SU-DHL-6 (cell line): ENCODE measurements at regions not wholly inside any gene's neighbourhood (a gene's known extent, or its start where the extent isn't known, plus 50 kb on each side); places are given as distances from the start of the nearest gene placed in this dataset.

Experiments
- EZH2phosphoT487 ChIP-seq: fragments of 200-600 bp; sonication (generic), shearing (Covaris generic); conservative IDR thresholded peaks from 2 replicates; pipeline ENCODE4 v1.6.1; 2018; ENCODE audit warnings: mild to moderate bottlenecking, antibody characterized with exemption, low read length, moderate library complexity, mixed read lengths
- TF ChIP-seq, protein P1 (sequence below): fragments of 200-600 bp; sonication (generic); IDR thresholded peaks from one replicate; pipeline ENCODE4 v1.5.1; 2017; ENCODE audit warnings: antibody characterized with exemption, mild to moderate bottlenecking, low read length, moderate library complexity; ENCODE audit not compliant: insufficient read depth, poor library complexity, severe bottlenecking

DNA sequence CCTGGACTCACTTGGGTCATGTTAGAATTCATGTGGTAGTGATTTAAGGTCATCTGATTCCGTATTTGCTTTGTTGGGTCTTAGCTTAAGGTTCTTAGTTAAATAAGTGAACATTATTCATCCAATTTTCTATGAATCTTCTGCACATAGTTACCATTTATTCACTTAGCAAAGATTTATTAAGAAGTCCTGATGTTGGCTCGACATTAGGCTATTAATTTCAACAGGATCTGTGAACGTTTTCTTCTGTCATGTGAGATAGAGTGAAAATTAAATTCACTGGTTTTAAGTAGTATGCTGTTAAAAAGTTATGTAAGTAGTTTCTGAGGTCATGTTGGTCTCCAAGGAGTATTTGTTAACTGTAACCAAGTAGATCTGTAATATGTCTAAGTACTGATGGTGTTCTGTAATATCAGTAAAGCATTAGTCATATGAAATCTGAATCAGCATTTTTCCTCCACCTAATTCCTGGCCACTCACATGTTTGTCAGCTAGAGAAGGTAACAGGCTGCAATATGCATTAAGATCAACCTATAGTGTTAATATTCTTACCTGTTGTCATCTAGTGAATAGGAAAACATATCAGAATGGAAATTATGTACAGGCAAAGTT lies 155.6 kb downstream of the PCDH7 start:
- TF ChIP-seq, protein P1, sequence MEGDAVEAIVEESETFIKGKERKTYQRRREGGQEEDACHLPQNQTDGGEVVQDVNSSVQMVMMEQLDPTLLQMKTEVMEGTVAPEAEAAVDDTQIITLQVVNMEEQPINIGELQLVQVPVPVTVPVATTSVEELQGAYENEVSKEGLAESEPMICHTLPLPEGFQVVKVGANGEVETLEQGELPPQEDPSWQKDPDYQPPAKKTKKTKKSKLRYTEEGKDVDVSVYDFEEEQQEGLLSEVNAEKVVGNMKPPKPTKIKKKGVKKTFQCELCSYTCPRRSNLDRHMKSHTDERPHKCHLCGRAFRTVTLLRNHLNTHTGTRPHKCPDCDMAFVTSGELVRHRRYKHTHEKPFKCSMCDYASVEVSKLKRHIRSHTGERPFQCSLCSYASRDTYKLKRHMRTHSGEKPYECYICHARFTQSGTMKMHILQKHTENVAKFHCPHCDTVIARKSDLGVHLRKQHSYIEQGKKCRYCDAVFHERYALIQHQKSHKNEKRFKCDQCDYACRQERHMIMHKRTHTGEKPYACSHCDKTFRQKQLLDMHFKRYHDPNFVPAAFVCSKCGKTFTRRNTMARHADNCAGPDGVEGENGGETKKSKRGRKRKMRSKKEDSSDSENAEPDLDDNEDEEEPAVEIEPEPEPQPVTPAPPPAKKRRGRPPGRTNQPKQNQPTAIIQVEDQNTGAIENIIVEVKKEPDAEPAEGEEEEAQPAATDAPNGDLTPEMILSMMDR, result no peak
- TF ChIP-seq EZH2phosphoT487, result no peak
